Activated naive CD8-positive, alpha-beta T cell treated with anti-CD3 and anti-CD28 coated beads, Interleukin-2, amount 50 U/mL, for 24 hours (primary cell): ENCODE measurements at regions not wholly inside any gene's neighbourhood (a gene's known extent, or its start where the extent isn't known, plus 50 kb on each side); places are given as distances from the start of the nearest gene placed in this dataset.

Experiments
- ATAC-seq: fragments of 150-1000 bp; cut with Tn5 transposase; one replicate; pipeline ENCODE4 v1.10.0; 2021
- DNase-seq: peaks from one replicate; pipeline ENCODE4 v3.0.0; 2021
- H3K27ac Mint-ChIP-seq: one replicate; pipeline ENCODE4 v1.8.0; 2021; ENCODE audit warnings: mild to moderate bottlenecking, mixed read lengths
- H3K27me3 Mint-ChIP-seq: one replicate; pipeline ENCODE4 v1.8.0; 2021; ENCODE audit warnings: mixed read lengths
- H3K36me3 Mint-ChIP-seq: one replicate; pipeline ENCODE4 v1.8.0; 2021; ENCODE audit warnings: low read depth, mixed read lengths
- H3K4me1 Mint-ChIP-seq: one replicate; pipeline ENCODE4 v1.8.0; 2021; ENCODE audit warnings: mixed read lengths
- H3K4me3 Mint-ChIP-seq: one replicate; pipeline ENCODE4 v1.8.0; 2021; ENCODE audit warnings: mild to moderate bottlenecking, moderate library complexity, mixed read lengths
- H3K9me3 Mint-ChIP-seq: one replicate; pipeline ENCODE4 v1.8.0; 2021; ENCODE audit warnings: mixed read lengths

- Mint-ChIP-seq H3K4me1 (peaks cover 27% of the 10 kb centered on the region), H3K27me3 (no peaks in the 10 kb centered on the region), H3K4me3 (no peak overlapping the region), H3K9me3 (peaks cover 5% of the 10 kb centered on the region), H3K27ac (no peak overlapping the region), H3K36me3 (no peaks in the 10 kb centered on the region)
- ATAC-seq (peak; percentile 68), DNase-seq (no peak)
Observed at GRCh38 chr10:43822631-43823580, 174.2 kb upstream of the ZNF32 start.

- Mint-ChIP-seq H3K4me3 (no peak overlapping the region), H3K9me3 (no peaks in the 10 kb centered on the region), H3K36me3 (no peaks in the 10 kb centered on the region), H3K27ac (no peak overlapping the region), H3K4me1 (peaks cover 45% of the 10 kb centered on the region), H3K27me3 (no peaks in the 10 kb centered on the region)
- ATAC-seq, result no peak
- no peak for DNase-seq
Observed at GRCh38 chr10:43821103-43821502, 172.4 kb upstream of the ZNF32 start.

- no peaks in the 10 kb centered on the region for H3K9me3 Mint-ChIP-seq
- no peak for ATAC-seq
- no peak overlapping the region for H3K27ac Mint-ChIP-seq
- H3K27me3 Mint-ChIP-seq, result no peaks in the 10 kb centered on the region
- H3K36me3 Mint-ChIP-seq, result no peaks in the 10 kb centered on the region
- H3K4me1 Mint-ChIP-seq, result peaks cover 49% of the 10 kb centered on the region
- no peak for DNase-seq
- no peak overlapping the region for H3K4me3 Mint-ChIP-seq
Observed at GRCh38 chr10:43820663-43821062, 172.0 kb upstream of the ZNF32 start.

- Mint-ChIP-seq H3K27ac (no peak overlapping the region), H3K27me3 (no peaks in the 10 kb centered on the region), H3K4me3 (no peak overlapping the region), H3K9me3 (no peaks in the 10 kb centered on the region), H3K4me1 (peaks cover 59% of the 10 kb centered on the region), H3K36me3 (no peaks in the 10 kb centered on the region)
- DNase-seq, result no peak
- no peak for ATAC-seq
Observed at GRCh38 chr10:43819464-43820230, 171.0 kb upstream of the ZNF32 start.

- ATAC-seq, result no peak
- Mint-ChIP-seq H3K27me3 (no peaks in the 10 kb centered on the region), H3K27ac (peak overlapping the region; percentile 16), H3K36me3 (no peaks in the 10 kb centered on the region), H3K4me3 (no peak overlapping the region), H3K9me3 (no peaks in the 10 kb centered on the region), H3K4me1 (peaks cover 63% of the 10 kb centered on the region)
- no peak for DNase-seq
Observed at GRCh38 chr10:43818687-43819086, 170.0 kb upstream of the ZNF32 start.

- Mint-ChIP-seq H3K4me1 (peaks cover 53% of the 10 kb centered on the region), H3K36me3 (no peaks in the 10 kb centered on the region), H3K9me3 (no peaks in the 10 kb centered on the region), H3K4me3 (no peak overlapping the region), H3K27me3 (no peaks in the 10 kb centered on the region), H3K27ac (peak overlapping the region; percentile 94)
- DNase-seq, result no peak
- no peak for ATAC-seq
Observed at GRCh38 chr10:43817368-43817767, 168.7 kb upstream of the ZNF32 start.

- Mint-ChIP-seq H3K4me3 (peak overlapping the region; percentile 54), H3K4me1 (peaks cover 53% of the 10 kb centered on the region), H3K27ac (peak overlapping the region; percentile 94), H3K36me3 (no peaks in the 10 kb centered on the region), H3K27me3 (no peaks in the 10 kb centered on the region), H3K9me3 (no peaks in the 10 kb centered on the region)
- DNase-seq (peak; percentile 72), ATAC-seq (peak; percentile 90)
Observed at GRCh38 chr10:43816351-43817321, 168.0 kb upstream of the ZNF32 start.

GRCh38 chr10:43815181-43815885, 166.7 kb upstream of the ZNF32 start:
- no peaks in the 10 kb centered on the region for H3K9me3 Mint-ChIP-seq
- no peaks in the 10 kb centered on the region for H3K36me3 Mint-ChIP-seq
- H3K4me3 Mint-ChIP-seq, result peak overlapping the region; percentile 54
- DNase-seq, result peak; percentile 23
- H3K4me1 Mint-ChIP-seq, result peaks cover 64% of the 10 kb centered on the region
- no peaks in the 10 kb centered on the region for H3K27me3 Mint-ChIP-seq
- ATAC-seq, result peak; percentile 76
- H3K27ac Mint-ChIP-seq, result peak overlapping the region; percentile 94

GRCh38 chr10:43814663-43815062, 166.0 kb upstream of the ZNF32 start:
- Mint-ChIP-seq H3K27ac (peak overlapping the region; percentile 94), H3K4me3 (no peak overlapping the region), H3K4me1 (peaks cover 71% of the 10 kb centered on the region), H3K36me3 (no peaks in the 10 kb centered on the region), H3K9me3 (no peaks in the 10 kb centered on the region), H3K27me3 (no peaks in the 10 kb centered on the region)
- DNase-seq (no peak), ATAC-seq (no peak)

GRCh38 chr10:43811871-43812270, 163.2 kb upstream of the ZNF32 start:
- no peaks in the 10 kb centered on the region for H3K36me3 Mint-ChIP-seq
- H3K4me1 Mint-ChIP-seq, result peaks cover 79% of the 10 kb centered on the region
- no peak for ATAC-seq
- no peaks in the 10 kb centered on the region for H3K27me3 Mint-ChIP-seq
- DNase-seq, result no peak
- no peaks in the 10 kb centered on the region for H3K9me3 Mint-ChIP-seq
- H3K27ac Mint-ChIP-seq, result no peak overlapping the region
- no peak overlapping the region for H3K4me3 Mint-ChIP-seq

GRCh38 chr10:43809211-43809930, 160.7 kb upstream of the ZNF32 start:
- peak overlapping the region; percentile 40 for H3K27ac Mint-ChIP-seq
- H3K4me1 Mint-ChIP-seq, result peaks cover 56% of the 10 kb centered on the region
- no peaks in the 10 kb centered on the region for H3K36me3 Mint-ChIP-seq
- H3K27me3 Mint-ChIP-seq, result peaks cover 2% of the 10 kb centered on the region
- H3K4me3 Mint-ChIP-seq, result no peak overlapping the region
- no peaks in the 10 kb centered on the region for H3K9me3 Mint-ChIP-seq
- ATAC-seq, result peak; percentile 46
- no peak for DNase-seq

- peaks cover 53% of the 10 kb centered on the region for H3K4me1 Mint-ChIP-seq
- ATAC-seq, result peak; percentile 80
Observed at GRCh38 chr10:43808136-43808535, 159.5 kb upstream of the ZNF32 start.

More at GRCh38 chr10:43808136-43808535, 159.5 kb upstream of the ZNF32 start:
- DNase-seq, result no peak
- no peaks in the 10 kb centered on the region for H3K9me3 Mint-ChIP-seq
- peak overlapping the region; percentile 65 for H3K27ac Mint-ChIP-seq
- H3K4me3 Mint-ChIP-seq, result no peak overlapping the region
- H3K27me3 Mint-ChIP-seq, result peaks cover 3% of the 10 kb centered on the region
- H3K36me3 Mint-ChIP-seq, result no peaks in the 10 kb centered on the region
